Iris pigment epithelial cell (primary cell): ENCODE measurements at regions not wholly inside any gene's neighbourhood (a gene's known extent, or its start where the extent isn't known, plus 50 kb on each side); places are given as distances from the start of the nearest gene placed in this dataset.
"Not testable (repeated sequence)": the region's sequence is repeated elsewhere in the genome, so short reads cannot be mapped to it uniquely, and the experiment has no call there.

Experiments
- DNase-seq: peaks from one replicate; pipeline ENCODE4 v3.0.0-alpha.2; 2011; ENCODE audit warnings: low read depth

DNA sequence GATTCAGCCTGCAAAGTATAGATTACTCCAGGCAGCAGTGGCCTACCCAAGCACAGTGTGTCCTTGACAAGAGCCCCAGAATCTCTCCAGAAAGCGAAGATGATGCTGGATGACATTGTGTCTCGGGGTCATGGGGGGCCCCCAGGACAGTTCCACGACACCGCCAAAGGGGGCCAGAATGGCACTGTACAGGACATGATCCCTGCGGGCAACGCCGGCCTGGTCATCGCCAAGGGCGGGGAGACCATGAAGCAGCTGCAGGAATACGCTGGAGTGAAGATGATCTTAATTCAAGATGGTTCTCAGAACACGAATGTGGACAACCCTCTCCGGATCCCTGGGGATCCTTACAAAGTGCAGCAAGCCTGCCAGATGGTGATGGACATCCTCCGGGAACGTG is 107.0 kb upstream of the MTAP start:
- DNase-seq: no peak

GRCh38 chr9:21695874-21696341 is 106.5 kb upstream of the MTAP start:
- DNase-seq: no peak

- peak; percentile 53 for DNase-seq
These were observed 106.0 kb upstream of the MTAP start for GRCh38 chr9:21696411-21696871.

- no peak for DNase-seq
These were observed 94.2 kb upstream of the MTAP start for GRCh38 chr9:21708260-21708711.

- DNase-seq: no peak
These were observed 93.6 kb upstream of the MTAP start for GRCh38 chr9:21708856-21709255.

DNA sequence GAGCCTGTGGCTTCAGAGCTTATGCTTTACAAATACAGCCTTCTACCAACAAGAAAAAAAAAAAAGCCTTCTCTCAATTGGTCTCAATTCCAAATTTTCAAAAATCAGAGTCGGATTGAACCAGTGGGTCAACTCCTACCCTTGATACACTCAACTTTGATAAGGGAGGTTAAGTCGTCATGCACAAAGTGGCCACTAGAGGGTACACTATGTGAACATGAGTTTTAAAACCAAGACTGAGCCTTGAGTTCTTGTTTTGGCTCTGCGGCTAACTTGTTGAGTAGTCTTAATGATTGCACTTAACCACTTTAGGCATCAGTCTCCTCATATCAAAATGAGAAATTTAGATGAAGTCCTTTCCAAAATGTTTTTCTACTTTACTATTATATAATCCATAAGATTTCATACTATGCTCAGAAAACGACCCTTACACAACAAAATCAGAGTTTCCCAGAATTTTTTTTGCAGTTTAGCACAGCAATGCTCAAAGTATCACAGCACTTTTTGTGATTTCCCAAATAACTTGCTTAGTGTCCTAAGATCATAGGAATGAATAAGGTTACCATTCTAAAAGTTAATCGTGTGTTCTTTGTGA is 92.9 kb upstream of the MTAP start:
- peak; percentile 56 for DNase-seq

GRCh38 chr9:21710548-21711191 is 91.8 kb upstream of the MTAP start:
- peak; percentile 47 for DNase-seq

GRCh38 chr9:21711504-21711903 is 90.9 kb upstream of the MTAP start:
- peak; percentile 71 for DNase-seq

- peak; percentile 42 for DNase-seq
These were observed 87.0 kb upstream of the MTAP start for GRCh38 chr9:21715408-21715807.

DNA sequence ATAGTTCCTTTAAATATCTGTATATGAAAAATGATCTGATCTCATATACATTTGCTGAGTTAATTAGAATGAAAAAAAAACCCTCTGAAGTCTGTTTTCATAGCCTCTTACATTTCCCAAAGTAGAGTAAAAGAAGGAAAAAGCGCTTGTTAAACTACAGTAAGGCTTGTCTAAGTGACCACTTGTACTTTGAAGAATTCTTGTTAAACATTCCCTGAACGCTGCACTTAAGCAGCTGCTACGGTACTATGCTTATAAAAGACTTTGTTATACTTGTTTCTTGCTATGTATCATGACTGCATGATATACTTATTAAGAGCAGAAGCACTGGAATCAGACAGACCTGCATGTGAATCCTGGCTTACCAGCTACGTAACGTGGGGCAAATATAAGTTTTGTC is 81.7 kb upstream of the MTAP start:
- DNase-seq: no peak

DNA sequence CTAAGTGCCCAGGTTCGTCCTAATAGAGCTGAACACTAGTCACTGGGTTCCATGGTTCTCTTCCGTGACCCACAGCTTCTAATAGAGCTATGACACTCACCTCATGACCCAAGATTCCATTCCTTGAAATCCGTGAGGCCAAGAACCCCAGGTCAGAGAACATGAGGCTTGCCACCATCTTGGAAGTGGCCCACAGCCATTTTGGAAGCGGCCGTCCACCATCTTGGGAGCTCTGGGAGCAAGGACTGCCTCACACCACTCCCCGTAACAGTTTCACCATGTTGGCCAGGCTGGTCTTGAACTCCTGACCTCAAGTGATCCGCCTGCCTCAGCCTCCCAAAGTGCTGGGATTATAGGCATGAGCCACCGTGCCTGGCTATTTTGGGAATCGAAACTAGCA is 75.0 kb upstream of the MTAP start:
- DNase-seq: not testable (repeated sequence)

DNA sequence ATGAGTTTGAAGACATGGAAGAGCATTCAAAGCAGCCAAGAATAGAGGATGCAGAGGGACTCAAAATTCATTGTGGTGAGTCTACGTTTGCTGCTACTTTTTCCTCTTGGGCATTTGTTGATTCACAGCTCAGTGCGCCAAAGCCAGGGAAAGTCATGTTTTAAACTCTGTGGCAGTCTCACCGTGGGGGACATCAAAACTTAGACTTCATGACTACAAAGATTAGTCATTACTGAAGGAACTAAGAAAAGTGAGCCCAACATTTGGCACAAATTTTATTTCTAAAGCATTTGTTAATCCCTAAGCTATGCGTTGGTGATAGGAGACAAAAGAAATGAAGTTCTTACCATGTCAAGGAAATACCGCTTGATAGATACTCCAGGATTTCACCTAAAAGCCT is 73.7 kb upstream of the MTAP start:
- DNase-seq: peak; percentile 57

DNA sequence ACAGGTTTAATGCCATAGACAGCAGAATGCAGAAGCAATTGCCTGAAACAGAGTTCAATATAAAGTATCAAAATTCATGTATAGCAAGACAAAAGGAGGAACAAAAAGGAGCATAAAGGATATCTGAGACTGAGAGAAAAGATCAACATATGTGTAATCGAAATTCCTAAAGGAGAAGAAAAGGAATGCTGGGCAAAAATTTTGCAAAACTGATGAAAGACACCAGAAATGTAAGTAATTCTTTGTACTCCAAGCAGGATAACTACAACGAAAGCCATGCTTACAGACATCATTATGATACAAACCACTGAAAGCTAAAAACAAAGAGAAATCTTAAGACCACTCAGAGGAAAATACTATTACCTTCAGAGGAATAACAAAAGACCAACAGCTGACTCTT is 72.8 kb upstream of the MTAP start:
- DNase-seq: no peak

GRCh38 chr9:21730899-21731298 is 71.5 kb upstream of the MTAP start:
- peak; percentile 26 for DNase-seq

DNA sequence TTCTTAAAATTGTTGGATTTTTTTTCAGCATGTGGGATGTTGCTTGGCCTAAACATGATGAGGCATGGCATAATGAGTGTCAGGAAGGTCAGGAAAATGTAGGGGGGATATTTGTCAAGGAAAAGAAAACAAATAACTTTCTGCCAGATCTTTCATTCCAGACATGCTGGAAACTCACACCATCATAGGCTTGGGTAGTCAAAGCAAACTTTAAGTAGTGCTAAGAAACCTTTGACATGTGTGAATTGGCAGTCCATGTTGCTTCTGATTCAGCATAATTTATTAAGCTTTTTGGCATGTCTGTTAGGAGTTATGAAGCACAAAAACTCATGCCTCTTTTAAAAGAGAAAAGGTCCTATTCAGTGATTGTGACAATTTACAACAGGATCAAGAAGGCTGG is 61.3 kb upstream of the MTAP start:
- no peak for DNase-seq

GRCh38 chr9:21744320-21744719 is 58.1 kb upstream of the MTAP start:
- DNase-seq: no peak

DNA sequence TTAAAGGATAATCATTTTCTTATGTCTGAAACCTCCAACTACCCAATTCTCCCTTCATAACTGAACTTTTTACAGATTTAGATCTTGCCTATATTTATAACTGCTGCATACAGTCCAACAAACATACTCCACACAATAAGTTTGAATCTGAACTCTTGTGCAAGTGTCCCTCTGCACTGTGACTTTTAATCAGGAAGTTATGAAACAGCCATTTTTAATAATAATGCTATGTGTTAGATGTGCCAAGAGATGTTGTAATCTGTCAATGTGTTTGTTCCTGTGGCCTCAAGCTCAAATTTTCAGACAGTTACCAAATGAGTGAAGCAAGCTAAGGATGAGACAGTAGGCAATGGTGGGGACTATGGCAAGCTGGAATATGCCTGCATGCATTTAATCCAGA is 57.6 kb upstream of the MTAP start:
- DNase-seq: peak; percentile 87

GRCh38 chr9:21746550-21746949 is 55.9 kb upstream of the MTAP start:
- no peak for DNase-seq

DNA sequence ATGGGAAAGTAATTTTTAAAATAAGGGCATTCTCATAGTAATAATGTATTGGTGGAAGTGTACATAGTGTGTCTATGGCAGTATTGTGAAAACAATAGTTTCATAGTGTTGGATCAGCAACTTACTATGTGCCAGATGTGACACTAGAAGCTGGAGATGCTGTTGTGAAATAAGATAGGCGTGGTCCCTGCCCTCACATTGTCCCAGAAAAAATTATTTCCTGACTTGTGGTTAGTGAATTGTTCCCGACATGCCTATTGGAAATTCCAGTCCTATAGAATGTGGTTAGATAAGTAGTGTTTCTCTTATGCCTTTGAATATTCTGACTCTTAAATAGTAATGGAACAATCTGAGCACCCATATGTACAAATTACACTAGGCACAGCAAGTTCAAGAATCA is 55.3 kb upstream of the MTAP start:
- DNase-seq: peak; percentile 68

DNA sequence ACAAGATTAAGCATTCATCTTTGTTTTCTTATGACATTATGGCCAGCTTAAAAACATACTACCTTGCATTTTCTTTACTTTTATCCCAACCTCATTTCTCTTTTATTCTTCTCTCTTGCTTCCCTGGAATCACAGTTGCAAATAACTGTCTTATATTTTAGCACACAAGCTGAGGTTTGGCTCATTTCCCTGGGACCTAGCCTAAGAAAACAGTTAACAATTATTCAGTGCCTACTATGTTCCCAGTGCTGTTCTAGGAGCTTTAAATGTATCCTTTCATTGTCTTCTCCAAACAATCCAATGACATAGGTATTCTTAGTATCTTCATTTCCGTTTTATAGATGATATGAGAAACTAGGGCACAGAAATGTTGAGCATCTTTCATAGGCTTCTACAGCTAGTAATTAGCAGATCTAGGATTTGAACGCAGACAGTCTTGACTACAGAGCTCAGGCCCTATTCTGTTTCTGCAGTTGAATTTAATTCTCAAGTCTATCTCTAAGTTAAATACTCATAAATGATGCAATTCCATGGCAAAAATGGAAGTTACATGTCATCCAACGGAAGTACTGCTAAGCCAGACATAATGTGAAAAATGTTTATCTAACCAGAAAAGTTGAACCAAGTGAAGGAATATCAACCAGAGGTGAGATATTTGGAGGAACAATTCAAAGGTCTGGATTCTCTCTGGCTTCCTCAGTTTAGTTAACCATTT is 52.3 kb upstream of the MTAP start:
- peak; percentile 70 for DNase-seq

DNA sequence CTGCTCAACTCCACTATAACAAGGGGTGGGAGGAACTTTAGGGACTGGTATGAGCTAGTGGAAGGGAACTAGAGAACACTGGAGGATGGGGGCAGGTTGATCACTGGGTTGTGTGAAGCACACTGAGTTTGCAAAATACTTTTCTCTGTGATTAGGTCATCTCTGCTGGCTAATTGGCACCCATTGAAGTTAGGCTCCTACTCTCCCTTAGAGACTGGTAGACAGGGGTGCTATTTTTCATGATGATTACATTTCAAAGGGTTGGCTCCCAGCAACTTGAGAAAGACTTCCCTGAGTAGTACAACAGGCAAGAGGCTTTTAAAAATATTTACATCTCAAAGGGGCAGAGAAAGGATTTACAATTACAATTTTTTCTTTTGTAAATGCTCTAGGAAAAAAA is 50.4 kb upstream of the MTAP start:
- DNase-seq: no peak
